CD14-positive monocyte (primary cell): ENCODE measurements at regions not wholly inside any gene's neighbourhood (a gene's known extent, or its start where the extent isn't known, plus 50 kb on each side); places are given as distances from the start of the nearest gene placed in this dataset.

Experiments
- DNase-seq, 3 donors: peaks; one replicate each; pipeline ENCODE4 v3.0.0-alpha.2; 2011 to 2022
- H2AFZ ChIP-seq: 2 replicates; pipeline ENCODE4 v1.6.0; 2012; ENCODE audit warnings: mild to moderate bottlenecking, low read depth, low read length, inconsistent platforms; ENCODE audit not compliant: insufficient read depth, poor library complexity, severe bottlenecking
- H3K27ac ChIP-seq, 2 donors: 1 replicate in 1 of 2; 2 replicates in 1 of 2; pipeline ENCODE4 v1.5.1; 2012 to 2013; ENCODE audit warnings: low read length in 2 of 2, control low read depth in 1 of 2, inconsistent platforms in 1 of 2, low read depth in 1 of 2, mild to moderate bottlenecking in 1 of 2
- H3K27me3 ChIP-seq, 2 donors: one replicate each; pipeline versions ENCODE4 v1.6.0 to v1.6.1; 2011 to 2013; ENCODE audit warnings: low read length in 2 of 2; ENCODE audit not compliant: control insufficient read depth in 2 of 2, insufficient read depth in 2 of 2
- H3K36me3 ChIP-seq, 2 donors: replicated peaks in 1 of 2; 1 replicate in 1 of 2; 2 replicates in 1 of 2; pipeline versions ENCODE4 v1.5.1 to v1.6.1; 2012 to 2013; ENCODE audit warnings: low read length in 2 of 2, control low read depth in 1 of 2, inconsistent platforms in 1 of 2, mild to moderate bottlenecking in 1 of 2; ENCODE audit not compliant: insufficient read depth in 2 of 2, control insufficient read depth in 1 of 2
- H3K4me1 ChIP-seq, 2 donors: 1 replicate in 1 of 2; 2 replicates in 1 of 2; pipeline versions ENCODE4 v1.5.1 to v1.6.1; 2012 to 2013; ENCODE audit warnings: low read length in 2 of 2, control low read depth in 1 of 2, inconsistent platforms in 1 of 2, mild to moderate bottlenecking in 1 of 2, moderate library complexity in 1 of 2; ENCODE audit not compliant: insufficient read depth in 2 of 2, control insufficient read depth in 1 of 2
- H3K4me2 ChIP-seq: replicated peaks from 2 replicates; pipeline ENCODE3; 2012; ENCODE audit warnings: low read length, moderate library complexity, mild to moderate bottlenecking; ENCODE audit not compliant: poor library complexity, severe bottlenecking; ENCODE audit errors: extremely low read depth
- H3K4me3 ChIP-seq, 3 experiments: fragments of 200-600 bp in 1 of 3; sonication (generic) in 1 of 3; replicated peaks in 1 of 3; 1 replicate in 2 of 3; 2 replicates in 1 of 3; pipeline ENCODE4 v1.5.1; 2011 to 2013; ENCODE audit warnings: low read length in 3 of 3, mild to moderate bottlenecking in 3 of 3, control low read depth in 2 of 3, low read depth in 2 of 3, inconsistent platforms in 1 of 3, moderate library complexity in 1 of 3
- H3K79me2 ChIP-seq: 2 replicates; pipeline ENCODE4 v1.6.0; 2012; ENCODE audit warnings: mild to moderate bottlenecking, control low read depth, inconsistent platforms, low read length, moderate library complexity; ENCODE audit not compliant: insufficient read depth
- H3K9ac ChIP-seq: 2 replicates; pipeline ENCODE4 v1.6.0; 2017; ENCODE audit warnings: low read length, mild to moderate bottlenecking; ENCODE audit not compliant: insufficient read depth, poor library complexity, severe bottlenecking
- H3K9me3 ChIP-seq, 2 donors: replicated peaks in 1 of 2; 1 replicate in 1 of 2; 2 replicates in 1 of 2; pipeline versions ENCODE4 v1.5.1 to v1.6.1; 2012 to 2013; ENCODE audit warnings: low read length in 2 of 2, control low read depth in 1 of 2; ENCODE audit not compliant: control insufficient read depth in 1 of 2, insufficient read depth in 1 of 2
- H4K20me1 ChIP-seq: 2 replicates; pipeline ENCODE4 v1.6.0; 2012; ENCODE audit warnings: mild to moderate bottlenecking, low read length, control low read depth, moderate library complexity; ENCODE audit not compliant: insufficient read depth
- H3K27ac Mint-ChIP-seq, 7 donors: one replicate each; pipeline ENCODE4 v1.8.0; 2020; ENCODE audit warnings: mild to moderate bottlenecking in 7 of 7, mixed read lengths in 7 of 7, moderate library complexity in 6 of 7, inconsistent platforms in 2 of 7
- H3K27me3 Mint-ChIP-seq, 3 donors: one replicate each; pipeline ENCODE4 v1.8.0; 2021 to 2022; ENCODE audit warnings: low read depth in 3 of 3, mild to moderate bottlenecking in 3 of 3, mixed read lengths in 3 of 3, moderate library complexity in 3 of 3, inconsistent platforms in 1 of 3
- H3K36me3 Mint-ChIP-seq, 2 donors: one replicate each; pipeline ENCODE4 v1.8.0; 2020; ENCODE audit warnings: mixed read lengths in 2 of 2, inconsistent platforms in 1 of 2, mild to moderate bottlenecking in 1 of 2
- H3K4me1 Mint-ChIP-seq: one replicate; pipeline ENCODE4 v1.8.0; 2020; ENCODE audit warnings: mild to moderate bottlenecking, mixed read lengths
- H3K4me3 Mint-ChIP-seq, 2 donors: one replicate each; pipeline ENCODE4 v1.8.0; 2020; ENCODE audit warnings: mild to moderate bottlenecking in 2 of 2, mixed read lengths in 2 of 2, moderate library complexity in 1 of 2
- H3K9me3 Mint-ChIP-seq, 7 donors: one replicate each; pipeline ENCODE4 v1.8.0; 2020 to 2022; ENCODE audit warnings: mixed read lengths in 7 of 7, mild to moderate bottlenecking in 6 of 7, moderate library complexity in 6 of 7, inconsistent platforms in 2 of 7
- CTCF ChIP-seq: fragments of 200-600 bp; IDR thresholded peaks from one replicate; pipeline ENCODE4 v1.8.0; 2022; ENCODE audit warnings: antibody characterized with exemption, mild to moderate bottlenecking
- WGBS: methylation state at CpG from one replicate; pipeline ENCODE4 v1.1.5; 2013; ENCODE audit warnings: missing lambda C conversion rate; ENCODE audit not compliant: insufficient coverage; 5-methylcytosine and 5-hydroxymethylcytosine counted together
- intact Hi-C, 2 donors: fragments of 100-400 bp; cut with micrococcal nuclease; formaldehyde crosslinking; loops; one replicate each; pipeline versions ENCODE4 v1.15.0 to v1.15.1; 2023

GRCh38 chr2:118761771-118762170, 85.7 kb downstream of the EN1 start:
- Histone ChIP-seq H3K9me3 (no peaks in the 10 kb centered on the region), H3K4me1 (no peaks in the 10 kb centered on the region), H3K27me3 (peaks cover 0 to 9% of the 10 kb centered on the region in 2 donors), H3K9ac (no peak overlapping the region), H2AFZ (no peak overlapping the region), H3K79me2 (no peaks in the 10 kb centered on the region), H3K4me3 (no peak overlapping the region), H3K36me3 (no peaks in the 10 kb centered on the region), H4K20me1 (no peaks in the 10 kb centered on the region), H3K4me2 (no peak overlapping the region), H3K27ac (no peak overlapping the region)
- intact Hi-C loops, result no loop called here
- Mint-ChIP-seq H3K27ac (no peak overlapping the region), H3K9me3 (peaks cover 0 to 2% (median 0%) of the 10 kb centered on the region in 7 donors), H3K4me1 (no peaks in the 10 kb centered on the region), H3K36me3 (no peaks in the 10 kb centered on the region), H3K4me3 (no peak overlapping the region), H3K27me3 (peaks cover 13 to 23% (median 18%) of the 10 kb centered on the region in 3 donors)
- no peak for TF ChIP-seq CTCF
- 93% methylated on average over 5 of the region's 6 CpGs for WGBS
- DNase-seq, result no peak

DNA sequence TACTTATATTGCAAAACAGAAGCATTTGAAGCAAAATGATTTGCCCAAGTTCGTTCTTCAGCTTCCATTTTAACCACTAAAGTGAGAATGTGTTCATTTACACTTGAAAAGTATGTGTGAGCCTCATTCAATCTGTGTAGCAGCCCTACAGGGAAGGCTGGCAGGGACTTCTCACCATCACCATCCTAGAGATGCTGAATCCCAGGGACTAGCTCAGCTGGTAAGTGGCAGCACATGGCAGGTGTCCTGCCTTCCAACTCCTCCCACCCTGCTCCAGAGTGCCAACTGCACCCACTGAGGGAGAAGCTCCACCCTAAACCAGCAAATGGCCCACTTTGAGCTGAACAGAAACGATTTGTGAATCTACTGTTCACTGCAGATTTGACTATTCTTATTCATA, 91.5 kb downstream of the EN1 start:
- no peak overlapping the region for H3K4me3 ChIP-seq
- no peaks in the 10 kb centered on the region for H3K27me3 ChIP-seq
- no peak for TF ChIP-seq CTCF
- no peaks in the 10 kb centered on the region for H4K20me1 ChIP-seq
- no peak overlapping the region for H3K4me2 ChIP-seq
- peaks cover 5 to 13% (median 6%) of the 10 kb centered on the region in 3 donors for H3K27me3 Mint-ChIP-seq
- no peaks in the 10 kb centered on the region for H3K79me2 ChIP-seq
- H3K27ac Mint-ChIP-seq, result no peak overlapping the region
- H3K9ac ChIP-seq, result no peak overlapping the region
- H3K9me3 Mint-ChIP-seq, result peaks cover 0 to 2% (median 0%) of the 10 kb centered on the region in 7 donors
- no peaks in the 10 kb centered on the region for H3K4me1 Mint-ChIP-seq
- no peak overlapping the region for H3K4me3 Mint-ChIP-seq
- no peaks in the 10 kb centered on the region for H3K9me3 ChIP-seq
- H3K4me1 ChIP-seq, result no peaks in the 10 kb centered on the region
- DNase-seq, result no peak
- 83% methylated on average over 1 of the region's 2 CpGs for WGBS
- H3K27ac ChIP-seq, result no peak overlapping the region
- no peak overlapping the region for H2AFZ ChIP-seq
- no peaks in the 10 kb centered on the region for H3K36me3 ChIP-seq
- H3K36me3 Mint-ChIP-seq, result no peaks in the 10 kb centered on the region
- intact Hi-C loops, result no loop called here
